ENCODE measurements at regions not wholly inside any gene's neighbourhood (a gene's known extent, or its start where the extent isn't known, plus 50 kb on each side); places are given as distances from the start of the nearest gene placed in this dataset.

- DNase-seq, result no peak
Observed at GRCh38 chr13:29921542-29921941, 71.1 kb upstream of the UBL3 start.

- DNase-seq, result no peak
Observed at GRCh38 chr13:29920025-29920643, 69.7 kb upstream of the UBL3 start.

- DNase-seq, result no peak
Observed at GRCh38 chr13:29918845-29919244, 68.4 kb upstream of the UBL3 start.

GRCh38 chr13:29917650-29918049 lies 67.2 kb upstream of the UBL3 start:
- DNase-seq, result no peak

GRCh38 chr13:29914581-29914980 lies 64.2 kb upstream of the UBL3 start:
- no peak for DNase-seq

GRCh38 chr13:29911781-29912418 lies 61.5 kb upstream of the UBL3 start:
- no peak for DNase-seq

GRCh38 chr13:29909975-29910674 lies 59.7 kb upstream of the UBL3 start:
- no peak for DNase-seq

GRCh38 chr13:29909081-29909730 lies 58.8 kb upstream of the UBL3 start:
- DNase-seq, result no peak

- no peak for DNase-seq
Observed at GRCh38 chr13:29908416-29909080, 58.1 kb upstream of the UBL3 start.

- no peak for DNase-seq
Observed at GRCh38 chr13:29907670-29908069, 57.3 kb upstream of the UBL3 start.

GRCh38 chr13:29906432-29907011 lies 56.1 kb upstream of the UBL3 start:
- DNase-seq, result no peak

- no peak for DNase-seq
Observed at GRCh38 chr13:29905845-29906244, 55.4 kb upstream of the UBL3 start.

- no peak for DNase-seq
Observed at GRCh38 chr13:29903996-29904395, 53.6 kb upstream of the UBL3 start.

- no peak for DNase-seq
Observed at GRCh38 chr13:29903543-29903942, 53.1 kb upstream of the UBL3 start.

- DNase-seq, result no peak
Observed at GRCh38 chr13:29902632-29903305, 52.4 kb upstream of the UBL3 start.

- DNase-seq, result no peak
Observed at GRCh38 chr13:29901710-29902631, 51.6 kb upstream of the UBL3 start.
